ENCODE measurements at regions not wholly inside any gene's neighbourhood (a gene's known extent, or its start where the extent isn't known, plus 50 kb on each side); places are given as distances from the start of the nearest gene placed in this dataset.

DNA sequence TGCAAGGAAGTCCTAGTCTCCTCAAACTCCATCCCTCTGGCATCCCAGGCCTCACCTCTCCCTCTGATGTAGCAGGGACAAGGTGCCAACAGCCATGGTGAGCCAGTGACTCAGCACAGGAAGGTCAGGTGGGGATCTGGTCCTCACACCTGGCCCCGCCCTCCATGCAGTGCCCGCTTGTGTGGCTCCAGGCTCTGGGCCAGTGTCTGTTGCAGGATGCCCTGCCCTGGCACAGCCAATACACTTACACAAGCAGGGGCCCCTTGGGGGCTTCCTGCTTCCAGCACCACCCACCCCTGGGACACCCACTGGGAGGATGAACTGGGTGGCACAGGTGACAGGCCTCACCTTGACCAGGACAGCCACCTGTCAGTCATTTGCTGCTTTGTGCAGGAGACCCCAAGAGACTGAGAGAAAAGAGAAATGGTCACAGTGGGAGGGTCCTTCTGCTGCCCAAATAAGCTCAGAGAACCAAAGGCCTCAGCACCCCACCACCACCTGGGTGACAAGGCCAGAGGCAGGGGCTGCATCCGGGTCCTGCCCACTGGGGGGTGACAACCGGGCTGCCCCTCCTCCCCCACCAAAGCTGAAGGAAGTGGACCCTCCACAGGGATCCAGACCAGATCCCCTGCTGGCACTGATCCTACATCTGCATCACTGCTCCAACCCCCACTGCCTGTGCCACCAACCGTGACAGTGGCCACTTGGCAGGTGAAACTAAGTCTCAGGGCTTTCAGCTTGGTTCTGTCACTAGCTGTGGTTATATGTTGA lies 658.8 kb upstream of the DEFB115 start:
- H3K4me3 ChIP-seq (ENCODE audit: low read length): no peak overlapping the region
- no peak for DNase-seq (ENCODE audit: low read depth)
- TF ChIP-seq, protein P1, sequence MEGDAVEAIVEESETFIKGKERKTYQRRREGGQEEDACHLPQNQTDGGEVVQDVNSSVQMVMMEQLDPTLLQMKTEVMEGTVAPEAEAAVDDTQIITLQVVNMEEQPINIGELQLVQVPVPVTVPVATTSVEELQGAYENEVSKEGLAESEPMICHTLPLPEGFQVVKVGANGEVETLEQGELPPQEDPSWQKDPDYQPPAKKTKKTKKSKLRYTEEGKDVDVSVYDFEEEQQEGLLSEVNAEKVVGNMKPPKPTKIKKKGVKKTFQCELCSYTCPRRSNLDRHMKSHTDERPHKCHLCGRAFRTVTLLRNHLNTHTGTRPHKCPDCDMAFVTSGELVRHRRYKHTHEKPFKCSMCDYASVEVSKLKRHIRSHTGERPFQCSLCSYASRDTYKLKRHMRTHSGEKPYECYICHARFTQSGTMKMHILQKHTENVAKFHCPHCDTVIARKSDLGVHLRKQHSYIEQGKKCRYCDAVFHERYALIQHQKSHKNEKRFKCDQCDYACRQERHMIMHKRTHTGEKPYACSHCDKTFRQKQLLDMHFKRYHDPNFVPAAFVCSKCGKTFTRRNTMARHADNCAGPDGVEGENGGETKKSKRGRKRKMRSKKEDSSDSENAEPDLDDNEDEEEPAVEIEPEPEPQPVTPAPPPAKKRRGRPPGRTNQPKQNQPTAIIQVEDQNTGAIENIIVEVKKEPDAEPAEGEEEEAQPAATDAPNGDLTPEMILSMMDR (IDR thresholded peaks at IDR 0.05; ENCODE audit: insufficient read depth, low read depth, low read length, missing control alignments): no peak

DNA sequence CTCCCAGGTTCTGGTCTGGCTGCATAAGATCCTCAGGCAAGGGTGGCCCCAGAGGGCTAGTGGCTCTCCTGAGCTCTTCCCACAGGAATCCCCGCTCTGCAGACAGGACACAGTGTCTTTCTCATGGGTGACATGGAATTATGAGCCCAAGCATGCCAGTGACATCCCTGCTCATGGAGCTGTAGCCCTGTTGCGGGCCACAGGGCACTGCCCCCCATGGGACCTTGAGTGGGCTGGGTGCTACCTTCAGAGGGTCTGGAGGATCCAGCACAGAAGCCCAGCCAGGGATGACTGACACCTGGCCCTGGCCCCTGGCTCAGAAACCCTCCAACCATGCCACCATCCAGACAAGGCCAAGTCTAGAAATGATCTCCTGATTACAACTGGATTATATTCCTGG lies 657.5 kb upstream of the DEFB115 start:
- DNase-seq (ENCODE audit: low read depth): no peak
- no peak overlapping the region for H3K4me3 ChIP-seq (ENCODE audit: low read length)

DNA sequence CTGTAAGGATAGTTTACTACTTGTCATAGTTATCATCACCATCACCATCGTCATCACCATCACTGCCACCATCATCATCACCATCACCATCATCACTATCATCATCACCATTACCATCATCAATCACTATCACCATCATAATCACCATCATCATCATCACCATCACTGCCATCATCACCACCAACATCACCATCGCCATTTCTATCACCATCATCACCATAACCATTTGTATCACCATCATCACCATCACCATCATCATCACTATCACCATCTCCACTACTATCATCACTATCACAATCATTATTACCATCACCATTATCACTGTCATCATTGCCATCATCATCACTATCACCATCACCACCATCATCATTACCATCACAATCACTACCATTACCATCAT lies 655.5 kb upstream of the DEFB115 start:
- no peak for DNase-seq (ENCODE audit: low read depth)
- H3K4me3 ChIP-seq (ENCODE audit: low read length): no peak overlapping the region
- TF ChIP-seq, protein P1 (IDR thresholded peaks at IDR 0.05; ENCODE audit: insufficient read depth, low read depth, low read length, missing control alignments): no peak

More for the DNA sequence above, 657.5 kb upstream of the DEFB115 start:
- TF ChIP-seq, protein P1 (IDR thresholded peaks at IDR 0.05; ENCODE audit: insufficient read depth, low read depth, low read length, missing control alignments): no peak

DNA sequence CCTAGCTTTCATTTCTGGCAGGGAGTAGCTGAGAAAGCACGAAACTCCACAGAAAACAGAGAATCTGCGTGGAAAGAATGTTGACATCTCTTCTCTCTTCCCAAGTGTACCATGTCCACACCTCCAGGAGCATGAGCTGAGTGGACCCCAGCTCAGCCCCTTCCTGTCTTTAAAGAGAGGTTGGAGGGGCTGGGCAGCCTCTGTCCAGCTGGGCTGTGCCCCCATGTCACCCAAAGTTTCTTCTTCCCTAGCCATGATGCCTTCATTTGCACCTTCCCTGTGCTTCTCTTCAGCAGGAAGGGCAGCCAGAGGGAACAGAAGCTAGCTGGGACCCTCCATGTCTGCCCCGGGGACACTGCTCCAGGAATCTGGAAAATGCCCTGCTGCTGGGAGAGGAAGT lies 655.0 kb upstream of the DEFB115 start:
- TF ChIP-seq, protein P1 (IDR thresholded peaks at IDR 0.05; ENCODE audit: insufficient read depth, low read depth, low read length, missing control alignments): no peak
- H3K4me3 ChIP-seq (ENCODE audit: low read length): no peak overlapping the region
- DNase-seq (ENCODE audit: low read depth): no peak

DNA sequence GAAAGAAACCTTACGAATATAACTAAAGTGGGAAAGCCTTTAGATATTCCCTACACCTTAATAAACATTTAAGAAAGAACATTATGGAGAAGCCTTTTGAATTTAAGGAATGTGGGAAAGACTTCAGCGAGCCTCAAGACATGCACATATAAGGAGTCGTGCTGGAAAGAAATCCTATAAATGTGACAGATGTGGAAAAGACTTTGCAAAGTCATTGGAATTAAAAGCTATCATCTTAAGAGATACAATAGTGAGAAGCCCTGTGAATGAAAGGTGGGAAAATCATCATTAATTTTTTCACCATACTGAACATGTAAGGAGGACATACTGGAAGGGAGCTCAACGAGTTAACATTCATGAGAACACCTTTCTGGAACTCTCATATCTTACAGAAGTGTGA lies 650.5 kb upstream of the DEFB115 start:
- no peak overlapping the region for H3K4me3 ChIP-seq (ENCODE audit: low read length)
- DNase-seq (ENCODE audit: low read depth): no peak
- TF ChIP-seq, protein P1 (IDR thresholded peaks at IDR 0.05; ENCODE audit: insufficient read depth, low read depth, low read length, missing control alignments): no peak

DNA sequence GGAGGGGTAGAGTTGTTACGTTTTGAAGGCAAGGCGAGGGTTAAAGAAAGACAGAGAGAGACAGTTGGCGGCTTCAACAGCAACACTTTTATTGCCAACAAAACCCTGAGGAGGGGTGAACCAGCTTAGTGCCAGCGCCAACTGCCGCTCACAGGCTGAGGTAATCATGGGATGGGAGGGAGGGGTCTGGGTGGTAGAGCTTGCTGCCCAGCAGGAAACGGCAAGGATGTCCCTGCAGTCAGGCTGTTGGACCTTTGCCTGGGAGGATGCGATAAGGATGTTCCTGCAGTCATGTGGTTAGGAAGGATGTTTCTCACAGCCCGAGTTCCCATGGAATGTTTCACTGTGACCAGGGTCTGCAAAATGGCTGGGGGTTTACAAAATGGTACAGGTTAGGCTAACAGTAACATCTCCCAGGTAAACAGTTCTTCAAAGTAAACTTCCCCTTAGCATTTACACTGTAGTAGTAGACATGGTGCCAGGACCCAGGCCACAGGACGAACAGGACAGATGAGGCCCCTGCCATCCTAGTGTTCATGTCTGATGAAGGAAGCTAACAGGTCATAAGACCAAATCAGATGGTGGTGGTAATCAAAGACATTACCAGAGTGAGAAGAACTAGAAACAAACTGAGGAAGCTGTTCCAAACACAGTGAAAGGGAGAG lies 647.3 kb upstream of the DEFB115 start:
- no peak for DNase-seq (ENCODE audit: low read depth)
- no peak overlapping the region for H3K4me3 ChIP-seq (ENCODE audit: low read length)
- TF ChIP-seq, protein P1 (IDR thresholded peaks at IDR 0.05; ENCODE audit: insufficient read depth, low read depth, low read length, missing control alignments): no peak
